ENCODE measurements at regions not wholly inside any gene's neighbourhood (a gene's known extent, or its start where the extent isn't known, plus 50 kb on each side); places are given as distances from the start of the nearest gene placed in this dataset.

DNA sequence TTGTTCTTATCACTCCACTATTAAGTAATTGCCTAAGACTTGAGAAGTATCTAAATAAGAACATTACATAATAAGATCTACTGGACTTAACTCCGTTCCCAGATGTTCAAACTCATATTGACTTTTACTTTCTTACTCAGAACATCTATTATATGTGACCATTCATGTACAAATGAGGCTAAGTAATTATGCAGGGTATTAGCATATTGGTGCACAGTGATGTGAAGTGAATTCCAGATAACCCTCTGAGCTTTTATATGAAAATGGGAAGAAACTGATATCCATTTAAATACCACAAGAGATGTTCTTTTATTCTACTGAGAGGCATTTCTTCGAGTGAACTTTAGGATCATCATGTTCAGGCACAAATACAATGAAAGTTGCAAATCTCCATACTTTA lies 135.7 kb downstream of the ZPLD1 start:
- H3K9ac ChIP-seq (ENCODE audit: low read depth in 1 of 3, low read length in 3 of 3), result no peak overlapping the region
- H3K27ac ChIP-seq (ENCODE audit: low read depth, low read length), result no peak overlapping the region
- H3K4me1 ChIP-seq (ENCODE audit: control insufficient read depth in 3 of 3, insufficient read depth in 3 of 3, low read length in 3 of 3), result no peaks in the 10 kb centered on the region
- H3K4me3 ChIP-seq (ENCODE audit: low read length in 3 of 3), result no peak overlapping the region
- no peaks in the 10 kb centered on the region for H3K9me3 ChIP-seq (ENCODE audit: control insufficient read depth in 3 of 3, low read length in 3 of 3)
- no peaks in the 10 kb centered on the region for H3K36me3 ChIP-seq (ENCODE audit: control insufficient read depth in 3 of 3, insufficient read depth in 3 of 3, low read length in 3 of 3)
- H3K27me3 ChIP-seq (ENCODE audit: control insufficient read depth in 3 of 3, insufficient read depth in 3 of 3, low read length in 3 of 3), result no peaks in the 10 kb centered on the region

- H3K4me1 ChIP-seq (ENCODE audit: control insufficient read depth in 3 of 3, insufficient read depth in 3 of 3, low read length in 3 of 3), result no peaks in the 10 kb centered on the region
- H3K27me3 ChIP-seq (ENCODE audit: control insufficient read depth in 3 of 3, insufficient read depth in 3 of 3, low read length in 3 of 3), result no peaks in the 10 kb centered on the region
- H3K36me3 ChIP-seq (ENCODE audit: control insufficient read depth in 3 of 3, insufficient read depth in 3 of 3, low read length in 3 of 3), result no peaks in the 10 kb centered on the region
- H3K4me3 ChIP-seq (ENCODE audit: low read length in 3 of 3), result no peak overlapping the region
- no peak overlapping the region for H3K27ac ChIP-seq (ENCODE audit: low read depth, low read length)
- no peaks in the 10 kb centered on the region for H3K9me3 ChIP-seq (ENCODE audit: control insufficient read depth in 3 of 3, low read length in 3 of 3)
- H3K9ac ChIP-seq (ENCODE audit: low read depth in 1 of 3, low read length in 3 of 3), result no peak overlapping the region
Observed at GRCh38 chr3:102571006-102571405, 136.2 kb downstream of the ZPLD1 start.

DNA sequence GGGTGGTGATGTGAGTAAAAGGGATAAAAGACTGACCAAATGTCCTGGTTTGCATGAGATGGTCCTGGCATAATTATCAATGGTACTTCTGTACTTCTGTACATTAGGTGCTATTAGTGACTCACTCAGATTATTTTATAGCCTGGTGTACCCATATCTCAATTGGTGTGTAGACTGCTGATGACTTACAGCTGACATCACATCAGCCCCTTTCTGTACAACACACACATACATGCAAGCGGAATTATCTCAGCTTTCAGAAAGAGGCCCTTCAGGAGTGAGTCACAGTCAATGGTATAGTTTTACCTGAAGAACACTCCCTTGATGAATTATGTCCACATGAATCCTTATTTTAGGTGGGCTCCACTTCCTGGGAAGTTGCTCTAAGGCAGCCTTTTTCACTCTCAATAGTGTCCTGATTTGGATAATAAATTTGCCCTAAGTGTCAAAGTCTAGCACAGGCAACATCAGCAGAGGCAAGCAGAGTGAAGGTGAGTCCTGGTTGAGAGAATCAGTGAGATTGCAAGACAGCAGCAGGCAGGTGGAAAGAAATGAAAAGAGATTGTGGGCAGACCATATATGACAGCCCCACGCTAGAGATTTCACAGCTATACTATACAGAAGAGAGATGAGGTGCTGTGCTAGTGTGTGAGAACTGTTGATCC lies 137.0 kb downstream of the ZPLD1 start:
- H3K27ac ChIP-seq (ENCODE audit: low read depth, low read length), result no peak overlapping the region
- H3K9ac ChIP-seq (ENCODE audit: low read depth in 1 of 3, low read length in 3 of 3), result no peak overlapping the region
- no peaks in the 10 kb centered on the region for H3K9me3 ChIP-seq (ENCODE audit: control insufficient read depth in 3 of 3, low read length in 3 of 3)
- H3K36me3 ChIP-seq (ENCODE audit: control insufficient read depth in 3 of 3, insufficient read depth in 3 of 3, low read length in 3 of 3), result no peaks in the 10 kb centered on the region
- H3K4me3 ChIP-seq (ENCODE audit: low read length in 3 of 3), result no peak overlapping the region
- H3K27me3 ChIP-seq (ENCODE audit: control insufficient read depth in 3 of 3, insufficient read depth in 3 of 3, low read length in 3 of 3), result no peaks in the 10 kb centered on the region
- no peaks in the 10 kb centered on the region for H3K4me1 ChIP-seq (ENCODE audit: control insufficient read depth in 3 of 3, insufficient read depth in 3 of 3, low read length in 3 of 3)

DNA sequence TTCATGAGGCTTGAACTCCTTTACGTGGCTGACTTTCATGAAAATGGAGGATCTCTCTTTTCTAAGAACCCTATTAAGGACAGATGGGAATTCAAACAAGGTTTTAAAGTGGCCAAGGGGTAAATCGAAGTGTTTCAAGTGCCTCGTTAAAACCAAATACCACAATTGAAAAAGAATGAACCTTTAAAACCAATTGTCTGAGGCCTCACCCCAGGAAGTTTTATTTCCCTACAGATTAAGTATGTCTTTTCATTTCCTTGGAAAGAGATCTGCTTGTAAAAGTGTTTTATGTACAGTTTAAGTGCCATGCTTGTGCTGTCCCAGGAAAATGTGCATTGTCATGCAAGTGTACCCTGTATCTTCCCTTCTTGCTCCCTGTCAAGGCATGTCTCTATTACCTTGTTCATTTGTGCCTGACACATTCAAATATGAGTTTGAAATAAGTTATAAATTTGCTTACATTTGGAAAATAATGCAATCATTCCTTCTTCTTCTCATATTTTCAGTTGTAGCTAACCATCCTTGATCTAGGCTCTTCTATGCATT lies 138.7 kb downstream of the ZPLD1 start:
- no peaks in the 10 kb centered on the region for H3K4me1 ChIP-seq (ENCODE audit: control insufficient read depth in 3 of 3, insufficient read depth in 3 of 3, low read length in 3 of 3)
- H3K9ac ChIP-seq (ENCODE audit: low read depth in 1 of 3, low read length in 3 of 3), result no peak overlapping the region
- no peaks in the 10 kb centered on the region for H3K27me3 ChIP-seq (ENCODE audit: control insufficient read depth in 3 of 3, insufficient read depth in 3 of 3, low read length in 3 of 3)
- H3K36me3 ChIP-seq (ENCODE audit: control insufficient read depth in 3 of 3, insufficient read depth in 3 of 3, low read length in 3 of 3), result no peaks in the 10 kb centered on the region
- no peak overlapping the region for H3K4me3 ChIP-seq (ENCODE audit: low read length in 3 of 3)
- H3K27ac ChIP-seq (ENCODE audit: low read depth, low read length), result no peak overlapping the region
- H3K9me3 ChIP-seq (ENCODE audit: control insufficient read depth in 3 of 3, low read length in 3 of 3), result no peaks in the 10 kb centered on the region

DNA sequence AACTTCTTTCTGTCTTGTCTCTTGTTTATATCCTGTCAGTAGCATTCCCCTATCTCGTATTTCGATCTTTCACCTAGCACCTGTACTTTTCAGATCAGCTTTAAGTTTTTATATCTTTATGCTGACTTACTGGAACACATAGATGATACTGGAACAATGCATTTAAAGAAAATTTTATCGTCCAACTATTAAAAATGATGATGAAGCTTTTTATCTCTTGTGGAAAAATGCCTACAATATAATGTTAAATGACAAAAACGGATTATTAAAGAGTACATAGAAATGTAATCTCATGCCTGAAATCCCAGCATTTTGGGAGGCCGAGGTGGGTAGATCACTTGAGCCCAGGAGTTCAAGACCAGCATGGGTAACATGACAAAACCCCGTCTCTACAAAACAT lies 139.5 kb downstream of the ZPLD1 start:
- no peaks in the 10 kb centered on the region for H3K4me1 ChIP-seq (ENCODE audit: control insufficient read depth in 3 of 3, insufficient read depth in 3 of 3, low read length in 3 of 3)
- no peaks in the 10 kb centered on the region for H3K9me3 ChIP-seq (ENCODE audit: control insufficient read depth in 3 of 3, low read length in 3 of 3)
- no peaks in the 10 kb centered on the region for H3K36me3 ChIP-seq (ENCODE audit: control insufficient read depth in 3 of 3, insufficient read depth in 3 of 3, low read length in 3 of 3)
- H3K4me3 ChIP-seq (ENCODE audit: low read length in 3 of 3), result no peak overlapping the region
- no peak overlapping the region for H3K27ac ChIP-seq (ENCODE audit: low read depth, low read length)
- H3K9ac ChIP-seq (ENCODE audit: low read depth in 1 of 3, low read length in 3 of 3), result no peak overlapping the region
- H3K27me3 ChIP-seq (ENCODE audit: control insufficient read depth in 3 of 3, insufficient read depth in 3 of 3, low read length in 3 of 3), result no peaks in the 10 kb centered on the region

GRCh38 chr3:102576651-102577050 lies 141.8 kb downstream of the ZPLD1 start:
- H3K27ac ChIP-seq (ENCODE audit: low read depth, low read length), result no peak overlapping the region
- no peak overlapping the region for H3K9ac ChIP-seq (ENCODE audit: low read depth in 1 of 3, low read length in 3 of 3)
- no peak overlapping the region for H3K4me3 ChIP-seq (ENCODE audit: low read length in 3 of 3)
- no peaks in the 10 kb centered on the region for H3K36me3 ChIP-seq (ENCODE audit: control insufficient read depth in 3 of 3, insufficient read depth in 3 of 3, low read length in 3 of 3)
- H3K27me3 ChIP-seq (ENCODE audit: control insufficient read depth in 3 of 3, insufficient read depth in 3 of 3, low read length in 3 of 3), result no peaks in the 10 kb centered on the region
- H3K4me1 ChIP-seq (ENCODE audit: control insufficient read depth in 3 of 3, insufficient read depth in 3 of 3, low read length in 3 of 3), result no peaks in the 10 kb centered on the region
- H3K9me3 ChIP-seq (ENCODE audit: control insufficient read depth in 3 of 3, low read length in 3 of 3), result no peaks in the 10 kb centered on the region

DNA sequence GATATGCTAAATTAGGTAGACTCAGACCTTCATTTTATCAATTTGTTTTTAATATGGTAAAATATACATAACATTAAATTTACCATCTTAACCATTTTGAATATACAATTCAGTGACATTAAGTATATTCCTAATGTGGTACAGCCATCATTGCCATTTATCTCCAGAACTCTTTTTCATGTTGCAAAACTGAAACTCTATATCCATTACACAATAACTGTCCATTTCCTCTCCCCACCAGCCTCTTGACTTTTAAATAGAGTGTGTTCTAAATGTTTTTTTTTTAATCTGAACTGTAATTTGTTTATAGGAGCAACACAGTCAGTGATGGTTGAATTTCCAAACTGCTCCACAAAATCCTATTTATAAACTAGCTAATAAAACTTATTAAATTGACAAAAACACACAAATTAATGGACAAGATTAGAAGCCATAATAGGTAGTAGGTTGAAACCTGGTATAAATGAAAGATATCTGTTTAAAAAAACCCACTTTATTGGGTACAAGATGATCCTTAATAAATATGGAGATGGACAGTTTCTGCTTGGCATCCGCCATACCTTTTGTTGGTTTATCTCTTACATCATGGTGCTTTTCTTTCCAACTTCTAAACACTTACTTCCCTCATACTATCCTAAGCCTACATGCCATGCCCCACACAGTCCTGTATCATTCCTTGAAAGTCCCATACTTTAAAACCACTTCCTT lies 142.4 kb downstream of the ZPLD1 start:
- H3K9me3 ChIP-seq (ENCODE audit: control insufficient read depth in 3 of 3, low read length in 3 of 3), result no peaks in the 10 kb centered on the region
- H3K27me3 ChIP-seq (ENCODE audit: control insufficient read depth in 3 of 3, insufficient read depth in 3 of 3, low read length in 3 of 3), result no peaks in the 10 kb centered on the region
- H3K9ac ChIP-seq (ENCODE audit: low read depth in 1 of 3, low read length in 3 of 3), result no peak overlapping the region
- H3K27ac ChIP-seq (ENCODE audit: low read depth, low read length), result no peak overlapping the region
- H3K36me3 ChIP-seq (ENCODE audit: control insufficient read depth in 3 of 3, insufficient read depth in 3 of 3, low read length in 3 of 3), result no peaks in the 10 kb centered on the region
- no peaks in the 10 kb centered on the region for H3K4me1 ChIP-seq (ENCODE audit: control insufficient read depth in 3 of 3, insufficient read depth in 3 of 3, low read length in 3 of 3)
- no peak overlapping the region for H3K4me3 ChIP-seq (ENCODE audit: low read length in 3 of 3)

GRCh38 chr3:102580760-102581159 lies 145.9 kb downstream of the ZPLD1 start:
- H3K4me3 ChIP-seq (ENCODE audit: low read length in 3 of 3), result no peak overlapping the region
- H3K27me3 ChIP-seq (ENCODE audit: control insufficient read depth in 3 of 3, insufficient read depth in 3 of 3, low read length in 3 of 3), result no peaks in the 10 kb centered on the region
- no peaks in the 10 kb centered on the region for H3K9me3 ChIP-seq (ENCODE audit: control insufficient read depth in 3 of 3, low read length in 3 of 3)
- H3K36me3 ChIP-seq (ENCODE audit: control insufficient read depth in 3 of 3, insufficient read depth in 3 of 3, low read length in 3 of 3), result no peaks in the 10 kb centered on the region
- H3K4me1 ChIP-seq (ENCODE audit: control insufficient read depth in 3 of 3, insufficient read depth in 3 of 3, low read length in 3 of 3), result no peaks in the 10 kb centered on the region
- H3K9ac ChIP-seq (ENCODE audit: low read depth in 1 of 3, low read length in 3 of 3), result no peak overlapping the region
- H3K27ac ChIP-seq (ENCODE audit: low read depth, low read length), result no peak overlapping the region

DNA sequence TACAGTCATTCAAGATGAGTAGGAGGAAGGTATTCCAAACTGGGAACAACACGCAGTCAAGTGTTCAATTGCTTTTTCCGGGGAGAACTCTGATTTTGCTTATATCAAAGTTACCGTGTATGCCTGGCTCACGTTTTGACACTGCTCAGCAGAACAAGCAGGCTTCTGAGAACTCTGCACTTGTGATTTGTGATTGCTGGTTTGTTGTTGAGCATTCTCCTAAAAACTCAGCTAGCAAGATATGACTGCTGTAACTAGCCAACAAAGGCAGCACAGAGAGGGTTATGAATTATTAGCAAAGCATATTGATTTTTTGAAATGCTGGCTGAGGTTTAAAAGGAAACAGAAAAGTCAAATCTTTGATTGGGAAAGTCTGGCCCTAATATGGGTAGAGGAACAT lies 151.7 kb downstream of the ZPLD1 start:
- Histone ChIP-seq H3K9me3 (ENCODE audit: control insufficient read depth in 3 of 3, low read length in 3 of 3) (no peaks in the 10 kb centered on the region), H3K4me3 (ENCODE audit: low read length in 3 of 3) (no peak overlapping the region), H3K36me3 (ENCODE audit: control insufficient read depth in 3 of 3, insufficient read depth in 3 of 3, low read length in 3 of 3) (no peaks in the 10 kb centered on the region), H3K9ac (ENCODE audit: low read depth in 1 of 3, low read length in 3 of 3) (no peak overlapping the region), H3K27ac (ENCODE audit: low read depth, low read length) (no peak overlapping the region), H3K4me1 (ENCODE audit: control insufficient read depth in 3 of 3, insufficient read depth in 3 of 3, low read length in 3 of 3) (no peaks in the 10 kb centered on the region), H3K27me3 (ENCODE audit: control insufficient read depth in 3 of 3, insufficient read depth in 3 of 3, low read length in 3 of 3) (no peaks in the 10 kb centered on the region)

- no peaks in the 10 kb centered on the region for H3K27me3 ChIP-seq (ENCODE audit: control insufficient read depth in 3 of 3, insufficient read depth in 3 of 3, low read length in 3 of 3)
- H3K4me1 ChIP-seq (ENCODE audit: control insufficient read depth in 3 of 3, insufficient read depth in 3 of 3, low read length in 3 of 3), result no peaks in the 10 kb centered on the region
- H3K4me3 ChIP-seq (ENCODE audit: low read length in 3 of 3), result no peak overlapping the region
- no peaks in the 10 kb centered on the region for H3K36me3 ChIP-seq (ENCODE audit: control insufficient read depth in 3 of 3, insufficient read depth in 3 of 3, low read length in 3 of 3)
- no peaks in the 10 kb centered on the region for H3K9me3 ChIP-seq (ENCODE audit: control insufficient read depth in 3 of 3, low read length in 3 of 3)
- no peak overlapping the region for H3K27ac ChIP-seq (ENCODE audit: low read depth, low read length)
- no peak overlapping the region for H3K9ac ChIP-seq (ENCODE audit: low read depth in 1 of 3, low read length in 3 of 3)
Observed at GRCh38 chr3:102593812-102594602, 159.2 kb downstream of the ZPLD1 start.

Measured in skeletal muscle tissue (tissue), 3 donors.